ENCODE measurements at regions not wholly inside any gene's neighbourhood (a gene's known extent, or its start where the extent isn't known, plus 50 kb on each side); places are given as distances from the start of the nearest gene placed in this dataset.

DNA sequence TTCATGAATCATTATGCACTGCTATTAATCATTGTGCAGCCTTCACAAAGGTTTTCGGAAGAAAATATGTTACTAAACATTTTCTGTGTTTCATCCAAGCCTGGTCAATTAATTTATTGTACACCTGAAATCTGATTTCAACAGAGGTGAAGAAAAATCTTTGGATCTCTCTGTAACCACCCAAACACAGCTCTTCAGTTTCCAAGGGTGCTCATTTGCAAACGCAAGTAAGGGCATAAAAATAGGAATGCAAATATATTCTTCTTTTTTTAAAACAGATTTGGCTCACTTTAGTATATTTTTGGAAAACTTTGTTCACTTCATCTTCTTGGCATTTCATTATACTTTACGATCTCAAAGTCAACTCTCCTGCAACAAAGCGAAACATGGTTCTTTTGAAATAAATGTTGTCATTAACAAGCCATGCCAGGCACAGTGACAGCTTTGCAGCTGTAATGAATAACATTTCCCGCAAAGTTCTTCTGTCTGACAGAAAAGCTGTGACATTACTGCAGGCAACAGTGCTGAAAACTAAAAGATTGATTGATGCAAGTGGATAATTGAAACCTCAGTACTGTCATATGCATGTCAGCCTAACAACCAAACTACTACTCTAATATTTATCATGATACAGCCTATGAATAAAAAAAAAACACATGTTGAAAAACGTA lies 348.3 kb downstream of the FRK start:
- no peak for DNase-seq

DNA sequence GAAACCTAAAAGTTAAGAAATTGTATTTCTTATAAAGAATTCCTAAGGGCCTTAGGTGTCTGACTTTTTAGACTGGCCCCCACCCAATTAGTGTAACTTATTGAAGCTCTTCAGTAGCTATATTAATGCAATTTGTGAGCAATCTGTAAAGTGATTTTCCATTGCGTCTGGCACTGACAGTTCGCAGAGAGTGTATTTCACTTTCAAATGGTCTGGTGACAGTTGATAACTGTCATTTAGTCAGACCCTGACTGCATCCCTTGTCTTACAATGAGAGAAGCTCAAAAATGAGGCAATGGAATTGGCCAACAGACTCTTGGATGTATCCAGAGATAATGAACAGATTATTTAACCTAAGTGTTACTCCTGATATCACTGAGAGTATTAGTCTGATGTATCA lies 351.8 kb downstream of the FRK start:
- no peak for DNase-seq

DNA sequence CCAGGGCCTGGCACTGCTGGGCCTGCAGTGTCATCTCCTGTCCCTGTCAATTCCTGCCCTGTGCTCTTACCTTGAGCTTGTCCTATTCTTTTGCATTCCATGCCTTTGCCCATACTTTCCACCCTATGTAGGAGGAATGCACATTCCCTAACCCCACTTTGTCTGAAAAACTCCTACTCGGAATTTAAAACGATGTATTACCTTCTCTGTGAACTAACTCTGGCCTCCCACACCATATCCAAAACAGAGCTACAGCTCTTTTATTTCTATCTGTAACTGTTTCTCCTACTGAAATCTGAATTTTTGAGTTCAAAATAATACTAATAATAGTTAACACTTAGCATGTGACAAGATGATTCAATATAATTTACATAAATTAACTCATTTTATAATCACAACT lies 353.7 kb downstream of the FRK start:
- DNase-seq, result no peak

DNA sequence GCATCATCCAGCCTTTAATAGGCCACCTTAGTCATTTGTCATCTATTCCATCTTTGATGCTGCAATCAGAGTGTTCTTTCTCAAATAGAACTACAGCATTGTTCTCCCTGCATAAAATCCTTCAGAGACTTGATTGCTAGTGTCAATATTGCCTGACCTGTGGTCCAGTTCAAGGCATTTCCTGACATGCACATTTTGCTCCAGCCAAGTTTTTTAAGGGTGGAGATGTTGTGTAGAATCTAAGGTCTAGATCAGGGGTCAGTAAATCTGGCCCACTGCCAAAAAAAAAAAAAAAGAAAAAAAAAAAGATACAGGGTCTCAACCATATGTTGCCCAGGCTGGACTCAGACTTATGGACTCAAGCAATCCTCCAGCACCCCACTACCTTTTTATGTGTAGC lies 354.4 kb downstream of the FRK start:
- no peak for DNase-seq

DNA sequence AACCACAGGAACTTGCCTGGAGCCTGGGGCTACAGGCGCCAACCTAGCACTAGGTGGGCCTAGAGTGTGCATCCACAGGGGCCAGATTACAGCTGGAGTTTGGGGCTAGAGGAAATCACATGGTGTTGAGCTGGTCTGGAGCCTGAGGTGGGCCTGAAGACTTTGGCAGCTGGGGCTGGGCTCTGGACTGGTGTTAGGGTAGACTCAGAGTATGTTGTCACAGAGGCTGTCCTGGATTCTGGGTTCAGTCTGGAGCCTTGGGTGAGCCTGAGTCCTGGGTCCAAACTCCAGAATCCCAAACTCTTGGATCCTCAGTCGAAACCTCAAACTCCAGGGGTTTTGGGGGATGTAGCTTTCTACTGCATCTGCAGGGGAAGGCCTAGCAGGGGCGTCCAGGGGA lies 356.7 kb downstream of the FRK start:
- DNase-seq, result no peak

DNA sequence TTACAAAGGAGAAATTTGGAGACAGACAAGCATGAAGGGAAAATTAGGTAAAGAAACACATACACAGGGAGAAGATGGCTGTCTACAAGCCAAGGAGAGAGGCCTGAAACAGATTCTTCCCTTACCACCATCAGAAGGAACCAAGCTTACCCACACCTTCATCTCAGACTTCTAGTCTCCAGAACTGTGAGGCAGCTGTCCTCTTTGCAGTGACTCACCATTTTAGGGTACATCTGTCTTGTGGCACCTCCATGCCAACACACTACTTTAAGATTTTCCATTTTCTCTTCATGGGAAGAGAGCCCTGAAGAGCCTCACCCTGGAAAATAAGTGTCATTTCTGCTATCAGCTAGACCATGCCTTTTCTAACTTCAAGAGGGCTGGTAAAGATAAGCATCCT lies 369.3 kb downstream of the FRK start:
- no peak for DNase-seq

DNA sequence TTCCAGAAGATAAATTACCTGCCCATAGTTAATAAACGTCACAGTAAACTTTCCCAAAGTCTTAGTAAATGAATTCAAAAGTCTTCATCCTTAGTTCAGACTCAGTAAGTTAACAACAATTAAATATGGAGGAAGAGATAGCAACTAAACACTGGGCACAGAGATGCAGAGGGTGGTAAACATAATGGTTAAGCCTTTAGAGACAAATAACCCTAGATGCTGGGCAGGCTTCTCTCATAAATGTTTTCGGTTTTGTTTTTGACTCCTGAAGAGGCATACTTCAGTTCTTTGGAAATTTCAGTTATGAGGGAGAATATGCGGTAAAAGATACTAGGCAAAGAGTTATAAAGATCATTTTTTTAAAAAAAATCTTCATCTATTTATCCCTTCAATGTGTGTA lies 369.8 kb downstream of the FRK start:
- no peak for DNase-seq

DNA sequence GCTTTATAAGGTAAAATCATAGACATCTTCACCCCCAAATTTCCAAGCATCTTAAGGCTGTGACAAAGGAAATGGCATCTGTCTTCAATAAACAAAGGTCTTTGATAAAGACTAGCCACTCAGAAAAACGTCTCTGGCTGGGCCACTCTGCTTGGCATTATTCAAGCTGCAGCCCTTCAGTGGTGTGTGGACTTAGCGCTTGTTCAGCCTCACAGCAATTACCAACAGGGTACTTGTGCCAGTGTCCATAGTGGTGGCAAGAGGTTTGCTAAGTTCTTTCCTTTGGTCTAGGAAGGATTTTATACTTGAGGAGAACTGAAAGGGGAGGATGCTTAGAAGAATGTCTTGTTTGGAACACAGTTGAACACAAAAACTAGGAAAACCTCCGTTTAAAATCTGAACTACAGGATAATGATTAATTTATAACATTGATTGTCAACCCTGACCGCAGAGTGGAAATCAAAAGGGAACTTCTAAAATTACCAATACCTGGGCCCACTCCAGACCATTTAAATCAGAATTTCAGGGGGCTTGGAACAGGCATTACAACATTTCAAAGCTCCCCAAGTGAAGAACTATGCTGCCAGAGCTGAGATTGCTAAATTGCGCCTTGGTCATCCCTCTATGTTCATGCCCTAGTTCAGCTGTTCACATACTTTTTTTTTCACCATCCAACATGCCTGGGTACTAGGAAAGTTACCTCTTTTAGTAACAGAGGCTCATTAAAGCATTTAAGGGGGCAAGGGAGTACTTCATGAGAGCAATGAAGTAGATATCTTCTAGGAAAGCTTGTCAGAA lies 378.5 kb downstream of the FRK start:
- no peak for DNase-seq

DNA sequence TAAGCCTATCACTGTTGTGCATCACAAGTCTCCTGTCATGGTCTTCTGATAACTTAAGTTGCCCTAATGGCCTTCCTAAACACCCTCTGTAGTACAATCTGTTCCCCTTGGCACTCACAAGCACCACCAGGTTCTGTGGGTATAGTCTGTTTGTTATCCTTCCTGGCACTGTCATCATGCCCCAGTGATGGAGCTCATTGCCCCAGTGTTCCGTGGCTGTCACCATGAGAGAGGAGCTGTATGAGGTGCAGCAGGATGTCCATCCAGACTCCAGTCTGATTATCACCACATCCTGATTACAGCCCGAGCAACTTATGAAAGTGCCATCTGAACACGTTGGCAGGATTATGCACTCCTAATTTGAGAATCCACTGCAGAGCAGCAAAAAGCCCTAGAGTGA lies 380.1 kb downstream of the FRK start:
- no peak for DNase-seq

DNA sequence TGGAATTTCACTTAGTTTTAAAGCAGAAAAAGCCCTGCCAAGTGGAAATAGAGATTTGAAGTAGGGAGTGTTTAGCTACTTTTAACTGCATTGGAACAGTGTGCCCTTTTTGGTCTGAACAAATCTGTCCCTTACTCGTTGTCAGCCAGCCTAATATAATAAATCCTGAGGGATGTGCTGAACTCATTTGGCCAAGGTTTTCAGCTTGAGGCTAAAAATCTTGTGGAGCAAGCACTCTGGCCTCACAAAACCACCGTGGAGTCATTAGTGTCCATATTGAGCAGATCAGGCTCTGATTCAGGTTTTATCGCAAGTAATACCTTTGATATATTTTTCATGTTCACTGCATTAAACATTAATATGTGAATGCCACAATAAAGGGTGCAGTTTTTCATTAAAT lies 383.5 kb downstream of the FRK start:
- no peak for DNase-seq

DNA sequence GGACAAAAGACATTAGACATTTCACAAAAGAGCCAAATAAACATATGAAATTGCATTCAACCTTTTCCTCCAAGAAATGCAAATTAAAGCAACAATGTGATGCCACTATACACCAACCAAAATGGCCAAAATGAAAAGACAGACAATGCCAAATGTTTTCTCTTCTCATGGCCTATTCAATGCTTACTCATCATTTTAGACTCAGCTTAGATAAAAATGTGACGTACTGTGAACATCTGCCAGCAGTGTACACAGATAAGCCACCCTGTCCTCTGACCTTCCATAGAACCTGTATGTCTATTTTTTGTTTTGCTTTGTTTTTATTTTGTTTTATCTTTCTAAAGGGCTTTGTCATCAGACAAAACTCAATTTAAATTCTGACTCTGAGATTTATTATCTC lies 385.2 kb downstream of the FRK start:
- no peak for DNase-seq

DNA sequence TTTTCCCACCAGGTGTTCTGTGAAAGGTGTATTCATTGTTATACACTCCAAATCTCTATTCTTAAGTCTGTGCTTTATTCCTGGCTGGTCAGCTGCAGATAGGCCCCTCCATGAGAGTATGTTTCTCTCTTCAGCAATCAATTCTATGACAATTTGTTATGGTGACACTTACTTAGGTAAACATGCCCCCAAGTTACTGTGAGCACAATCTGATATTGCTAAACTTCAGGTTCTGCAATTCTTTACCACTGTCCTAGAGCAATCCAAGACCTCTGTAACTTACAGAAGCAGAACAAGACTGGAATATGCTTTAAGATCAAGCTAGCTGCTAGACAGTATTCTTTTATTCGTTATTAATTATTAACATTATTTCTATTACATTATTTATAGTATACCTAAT lies 391.9 kb downstream of the FRK start:
- DNase-seq, result no peak

DNA sequence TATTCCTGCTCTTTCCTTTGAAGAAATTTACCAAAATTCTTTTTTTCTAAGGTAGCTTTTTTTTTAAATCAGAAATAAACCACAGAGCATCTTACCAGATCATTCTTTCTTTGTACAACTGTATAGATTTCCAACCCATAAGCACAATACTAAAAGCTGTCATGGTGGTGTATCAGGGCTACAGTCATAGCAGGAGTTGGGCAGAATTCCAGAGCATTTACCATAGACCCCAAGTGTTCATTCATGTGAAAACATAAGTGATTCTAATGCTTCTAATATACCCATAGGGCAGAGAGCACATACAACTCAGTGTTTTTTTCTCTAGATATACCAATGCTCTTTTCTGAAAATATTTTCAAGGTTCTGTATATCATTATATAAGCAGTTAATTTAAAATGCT lies 392.5 kb downstream of the FRK start:
- DNase-seq, result no peak

DNA sequence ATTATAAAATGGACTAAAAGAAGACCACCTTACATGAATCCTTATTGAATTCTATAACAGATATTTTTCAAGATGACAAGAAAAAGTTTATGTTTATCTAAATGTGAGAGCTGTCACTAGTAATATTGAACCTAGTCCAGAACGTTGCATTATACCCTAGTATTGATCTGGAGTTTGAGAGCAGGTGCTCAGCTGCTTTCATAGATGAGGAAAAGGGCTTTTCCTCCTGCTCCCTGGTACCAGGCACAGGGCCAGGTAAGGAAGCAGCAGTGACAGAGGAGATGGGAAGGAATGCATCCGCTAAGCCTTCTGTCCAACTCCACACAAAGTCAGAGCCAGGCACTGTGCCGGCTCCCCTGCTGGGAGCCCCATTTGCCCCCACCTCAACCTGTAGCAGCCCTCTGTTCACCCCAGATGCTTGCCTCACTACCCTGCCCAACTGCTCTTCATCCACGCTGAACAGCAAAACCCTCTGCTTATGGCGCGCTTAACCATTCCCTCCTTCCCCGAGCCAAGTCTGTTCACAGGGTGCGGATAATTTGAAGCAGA lies 393.1 kb downstream of the FRK start:
- DNase-seq, result no peak

DNA sequence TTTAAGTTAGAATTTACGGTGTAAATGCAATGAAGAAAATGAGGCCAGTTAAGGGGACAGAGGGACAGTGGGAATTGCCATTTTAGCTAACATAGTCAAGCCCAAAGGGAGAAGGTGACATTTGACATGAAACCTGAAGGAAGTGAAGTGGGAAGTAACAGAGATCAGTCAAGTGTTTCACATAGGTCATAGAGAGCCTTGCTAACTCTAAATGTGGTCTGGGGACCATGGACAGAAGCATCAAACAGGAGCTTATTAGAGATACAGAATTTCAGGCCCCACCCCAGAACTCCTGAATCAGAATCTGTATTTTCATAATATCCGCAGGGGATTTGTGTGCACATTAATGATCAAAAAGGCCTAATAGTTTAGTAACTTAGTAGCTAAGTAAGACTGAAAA lies 393.7 kb downstream of the FRK start:
- no peak for DNase-seq

DNA sequence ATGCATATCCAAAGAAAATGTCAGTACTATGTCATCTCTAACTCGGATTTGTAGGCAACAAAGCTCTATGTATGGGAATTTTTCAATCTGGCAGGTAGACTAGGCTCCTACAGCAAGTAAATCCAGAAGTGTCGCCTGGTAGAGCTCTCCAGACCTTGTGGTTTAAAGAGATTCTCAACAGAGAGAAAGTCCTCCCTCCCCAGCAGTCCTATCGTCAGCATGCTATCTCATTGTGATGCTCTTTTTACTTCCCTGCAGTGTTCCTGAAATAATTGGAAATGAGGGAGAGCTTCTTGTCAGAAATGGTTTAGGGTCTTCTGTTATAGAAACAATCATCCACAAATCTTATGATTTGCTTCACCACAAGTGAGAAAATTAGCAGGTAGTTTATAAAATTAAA lies 395.4 kb downstream of the FRK start:
- DNase-seq, result no peak

DNA sequence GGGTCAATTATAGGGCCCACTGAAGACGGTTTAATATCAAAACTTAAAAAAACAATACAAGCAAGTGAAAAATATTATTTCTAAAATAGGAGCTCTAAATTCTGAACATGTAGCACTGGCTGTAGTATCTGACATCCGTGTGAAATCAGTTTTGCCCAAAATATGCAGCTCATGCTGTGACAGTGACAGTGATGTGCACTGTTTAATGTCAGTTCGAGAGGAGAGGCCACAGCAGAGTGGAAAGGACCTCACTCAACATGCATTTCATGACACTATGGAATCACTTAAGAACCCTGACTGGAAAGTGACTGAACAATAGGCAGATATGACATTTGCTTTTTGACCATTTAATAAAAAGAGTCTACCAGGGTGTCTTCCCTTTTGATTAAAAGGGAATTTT lies 397.0 kb downstream of the FRK start:
- DNase-seq, result no peak

DNA sequence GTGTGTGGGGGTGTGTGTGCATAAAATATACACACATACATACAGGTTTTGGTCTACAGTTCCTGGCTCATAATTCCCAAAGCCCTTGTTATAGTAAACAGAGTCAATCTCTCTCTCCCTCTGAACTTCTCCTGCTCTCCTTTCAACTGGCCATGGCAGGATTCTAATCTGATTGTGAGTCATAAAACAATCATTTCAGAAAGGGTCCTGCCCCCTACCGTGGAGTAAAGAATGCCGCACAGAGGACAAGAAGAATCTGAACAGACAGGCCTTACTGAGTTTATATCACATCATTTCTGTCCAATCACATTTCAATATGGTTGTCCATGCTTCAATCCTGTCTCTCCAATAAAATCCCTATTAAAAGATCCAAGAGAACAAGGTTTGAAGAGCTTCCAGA lies 416.9 kb downstream of the FRK start:
- DNase-seq, result no peak

DNA sequence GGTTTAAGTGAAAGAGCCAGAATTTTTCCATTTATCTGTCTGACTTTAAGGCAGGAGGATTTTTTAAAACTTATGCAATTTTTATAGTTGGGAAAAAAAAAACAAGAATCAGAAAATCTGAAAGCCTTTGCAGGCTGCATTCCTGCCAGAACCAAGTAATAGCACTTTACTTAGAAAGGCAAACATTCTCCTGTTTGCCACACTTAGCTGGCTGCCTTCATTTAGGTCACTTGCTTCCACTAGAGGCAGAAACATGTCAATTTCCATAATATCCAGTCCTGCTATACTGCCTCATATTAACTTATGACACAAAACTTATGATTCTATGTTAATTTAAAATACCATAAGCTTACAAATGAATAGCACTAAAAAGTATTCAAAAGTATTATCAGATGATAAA lies 425.8 kb downstream of the FRK start:
- DNase-seq, result no peak

DNA sequence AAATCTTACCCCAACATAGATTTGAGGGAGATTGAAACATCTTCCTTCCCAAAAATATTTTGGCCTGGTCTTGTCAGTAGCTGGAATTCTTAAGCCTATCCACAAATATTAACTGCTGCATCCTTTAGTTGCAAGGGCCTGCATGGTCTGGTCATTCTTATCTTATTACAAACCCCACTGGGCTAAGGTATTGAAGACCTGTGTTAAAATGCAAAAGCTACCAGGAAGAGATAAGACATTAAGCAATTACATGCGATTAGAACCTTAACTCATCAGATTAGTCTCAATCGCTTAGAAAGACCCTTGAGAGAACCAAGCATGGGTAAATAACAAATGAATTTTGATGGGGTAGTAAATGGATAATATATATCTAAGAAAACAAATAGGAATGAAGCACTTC lies 426.6 kb downstream of the FRK start:
- DNase-seq, result no peak

DNA sequence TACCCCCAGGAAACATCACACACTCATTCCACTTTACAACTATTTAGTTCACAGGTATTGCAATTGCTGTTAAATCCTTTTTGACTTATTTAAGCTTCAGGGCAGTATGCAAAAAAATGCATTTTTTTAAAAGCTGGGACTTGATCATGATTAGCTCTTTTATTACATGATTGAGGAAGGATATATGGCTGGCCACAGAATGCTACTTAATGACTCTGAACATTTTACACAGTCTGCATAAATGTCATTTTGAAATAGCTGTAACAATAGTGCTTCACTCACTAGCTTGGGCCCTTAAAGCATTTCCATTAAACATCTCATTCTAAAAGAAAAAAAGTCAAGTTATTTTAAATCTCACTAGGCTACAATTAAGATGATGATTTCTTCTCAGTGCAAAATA lies 429.7 kb downstream of the FRK start:
- no peak for DNase-seq

DNA sequence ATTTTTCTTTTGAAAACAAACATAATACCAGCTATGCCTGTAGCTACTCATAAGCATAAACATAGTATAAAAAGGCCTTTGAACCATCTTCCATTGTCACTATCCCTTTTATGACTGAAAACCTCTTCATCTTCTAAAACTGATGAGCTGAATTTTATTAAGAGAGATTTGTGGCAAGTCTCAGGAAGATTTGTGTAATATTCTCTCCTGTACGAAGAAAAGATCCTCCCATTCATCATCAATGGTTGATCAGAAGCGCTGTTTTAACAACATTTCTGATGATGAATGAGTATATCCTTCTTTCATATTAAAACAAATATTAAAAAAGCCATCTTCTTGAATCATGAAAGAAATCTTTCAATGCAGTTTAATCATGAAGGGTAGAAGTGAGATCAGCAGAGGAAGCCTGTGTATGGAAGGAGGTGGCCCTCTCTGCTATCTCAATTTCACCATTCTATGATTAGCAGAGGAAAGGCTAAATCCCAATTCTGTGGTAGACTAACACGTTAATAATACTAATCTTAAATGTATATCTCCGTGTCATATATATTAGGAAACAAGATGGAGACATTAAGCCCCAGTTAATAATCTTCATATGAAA lies 430.2 kb downstream of the FRK start:
- no peak for DNase-seq

DNA sequence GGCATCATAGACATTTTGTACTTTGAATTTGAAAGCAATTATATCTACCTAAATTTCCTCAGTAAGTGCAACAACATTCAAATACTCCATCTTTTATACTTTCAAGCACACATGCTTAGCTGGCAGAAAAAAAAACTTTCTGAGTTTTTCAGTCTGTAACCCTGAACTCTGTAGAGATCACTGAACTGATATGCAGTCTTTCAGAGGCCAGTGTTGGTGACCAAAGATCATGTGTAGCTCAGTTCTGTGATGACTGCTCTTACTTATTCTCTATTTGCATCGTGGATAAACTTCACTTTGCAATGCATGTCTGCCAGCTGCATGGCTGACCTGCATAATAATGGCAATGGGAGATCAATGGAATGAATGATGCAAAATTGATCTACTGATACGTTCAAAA lies 431.3 kb downstream of the FRK start:
- DNase-seq, result no peak

DNA sequence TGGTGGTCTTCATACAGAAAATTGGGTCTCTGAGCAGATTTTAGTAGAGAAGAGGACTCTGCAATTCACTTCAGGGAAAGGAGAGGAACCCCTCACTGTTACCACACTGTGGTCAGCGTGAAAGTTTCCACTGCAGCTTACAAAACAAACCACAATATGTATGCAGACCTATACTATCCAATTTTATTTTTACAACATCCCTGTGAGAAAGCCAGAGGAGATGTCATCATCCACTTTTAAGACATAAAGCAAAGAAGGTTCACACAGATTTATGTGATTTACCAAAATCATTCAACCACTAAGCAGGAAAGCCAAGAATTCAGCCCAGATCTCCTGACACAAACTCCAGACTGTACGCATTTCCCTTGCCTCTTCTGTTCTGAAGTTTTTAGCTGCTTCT lies 442.4 kb downstream of the FRK start:
- DNase-seq, result peak; percentile 19
